ENCODE measurements at regions not wholly inside any gene's neighbourhood (a gene's known extent, or its start where the extent isn't known, plus 50 kb on each side); places are given as distances from the start of the nearest gene placed in this dataset.

DNA sequence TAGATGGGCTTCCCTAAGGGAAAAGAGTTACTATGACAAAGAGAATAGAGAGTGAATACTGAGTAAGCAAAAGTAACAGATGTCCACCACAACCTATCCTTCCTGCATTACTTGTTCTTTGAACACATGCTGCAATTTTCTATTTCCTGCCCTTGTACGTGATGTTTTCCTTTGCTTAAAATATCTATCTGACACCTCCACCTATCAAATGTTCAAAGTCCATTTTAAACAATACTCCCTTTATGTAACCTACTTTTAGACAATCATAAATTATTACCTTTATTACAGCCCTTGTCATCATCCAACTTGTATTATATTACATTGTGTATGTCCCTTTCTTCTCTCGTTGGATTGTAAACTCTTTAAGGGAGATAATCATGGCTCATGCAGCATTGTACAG lies 147.2 kb upstream of the DYRK2 start:
- no peak for DNase-seq (ENCODE audit: low read depth)

- no peak for DNase-seq (ENCODE audit: low read depth)
These were observed 144.5 kb upstream of the DYRK2 start for GRCh38 chr12:67504026-67504425.

DNA sequence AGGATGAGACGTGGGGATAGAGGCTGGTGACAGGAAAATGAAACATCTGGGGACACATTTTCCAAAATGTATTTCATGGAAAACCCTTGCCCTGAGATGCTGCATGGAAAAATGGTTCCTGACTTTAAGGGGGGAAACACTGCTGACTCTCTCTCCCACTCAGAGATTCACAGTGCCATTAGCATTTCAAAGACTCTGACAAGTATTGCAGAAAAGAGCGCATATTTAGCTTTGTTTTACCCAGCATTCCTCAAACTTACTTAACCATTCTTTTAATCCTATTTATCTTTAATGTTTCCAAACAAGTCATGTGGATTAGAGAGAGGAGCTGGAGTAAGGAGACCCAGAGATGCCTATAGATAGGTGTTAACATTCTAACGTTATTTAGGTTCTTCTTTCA lies 141.8 kb upstream of the DYRK2 start:
- no peak for DNase-seq (ENCODE audit: low read depth)

DNA sequence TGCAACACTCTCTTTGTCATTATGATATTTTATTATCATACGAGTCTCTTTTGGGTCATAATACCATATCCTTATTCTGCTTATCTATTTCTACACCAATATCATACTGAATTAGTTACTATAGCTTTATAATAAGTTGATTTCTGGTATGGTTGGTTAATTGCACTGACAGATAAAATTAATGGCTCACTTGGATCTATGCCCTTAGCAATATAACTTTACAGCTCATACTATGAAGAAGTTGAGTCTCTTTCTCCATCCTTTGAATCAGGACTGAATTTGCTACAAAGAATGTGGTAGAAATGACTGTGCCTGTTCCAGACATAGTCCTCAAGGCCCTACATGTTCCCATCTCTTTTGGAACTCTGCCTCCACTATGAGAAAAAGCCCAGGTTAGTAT lies 139.7 kb upstream of the DYRK2 start:
- DNase-seq (ENCODE audit: low read depth) = no peak

- no peak for DNase-seq (ENCODE audit: low read depth)
These were observed 138.7 kb upstream of the DYRK2 start for GRCh38 chr12:67509666-67510386.

GRCh38 chr12:67512061-67512460 lies 136.5 kb upstream of the DYRK2 start:
- no peak for DNase-seq (ENCODE audit: low read depth)

DNA sequence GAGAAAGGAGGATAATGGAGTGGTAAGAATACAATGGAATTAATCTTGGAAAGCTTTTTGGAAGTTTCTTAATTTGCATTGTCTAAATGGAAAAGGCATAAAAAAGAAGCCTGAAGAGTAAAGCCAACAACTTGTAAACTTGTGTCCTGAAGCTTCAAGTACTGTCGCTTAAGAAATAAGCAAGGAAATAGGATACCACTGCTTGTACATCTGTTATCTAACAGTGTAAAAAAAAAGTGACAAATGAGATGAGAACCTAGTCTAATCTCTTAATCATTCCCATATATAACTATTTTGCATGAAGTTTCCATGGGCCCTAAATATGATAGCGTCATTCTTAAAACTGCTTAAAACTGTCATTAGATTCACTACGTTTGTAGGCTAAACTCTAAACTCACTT lies 134.0 kb upstream of the DYRK2 start:
- DNase-seq (ENCODE audit: low read depth) = no peak

DNA sequence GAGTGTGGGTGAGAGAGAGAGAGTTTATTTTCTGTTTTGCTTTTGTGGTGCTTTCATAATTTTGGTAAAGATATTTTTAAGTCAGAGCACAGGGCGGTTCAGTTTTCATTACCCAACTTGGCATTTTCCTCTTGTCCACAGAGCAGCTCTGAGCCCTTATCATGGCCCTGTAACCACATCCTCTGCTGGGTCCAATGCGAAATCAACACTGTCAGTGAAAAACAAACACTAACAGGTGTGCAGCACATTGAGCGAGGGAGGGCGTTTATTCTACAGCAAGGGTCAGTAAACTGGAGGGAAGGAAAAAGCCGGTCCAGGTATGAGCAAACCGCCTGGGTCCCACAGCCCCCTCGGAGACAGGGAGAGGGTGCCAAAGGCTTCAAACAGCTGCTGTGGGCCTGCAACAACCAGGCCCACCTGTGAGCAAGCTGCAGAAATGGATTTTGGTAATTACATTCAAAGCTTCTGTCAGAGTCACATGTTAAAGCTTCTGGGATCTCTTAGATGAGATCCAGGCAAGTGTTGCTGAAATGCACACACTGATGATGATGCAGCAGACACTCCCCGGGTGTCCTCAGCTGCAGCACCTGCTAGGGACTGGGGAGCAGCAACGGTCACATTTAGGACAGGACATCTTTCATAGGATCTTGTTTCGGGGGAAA lies 132.7 kb upstream of the DYRK2 start:
- no peak for DNase-seq (ENCODE audit: low read depth)

DNA sequence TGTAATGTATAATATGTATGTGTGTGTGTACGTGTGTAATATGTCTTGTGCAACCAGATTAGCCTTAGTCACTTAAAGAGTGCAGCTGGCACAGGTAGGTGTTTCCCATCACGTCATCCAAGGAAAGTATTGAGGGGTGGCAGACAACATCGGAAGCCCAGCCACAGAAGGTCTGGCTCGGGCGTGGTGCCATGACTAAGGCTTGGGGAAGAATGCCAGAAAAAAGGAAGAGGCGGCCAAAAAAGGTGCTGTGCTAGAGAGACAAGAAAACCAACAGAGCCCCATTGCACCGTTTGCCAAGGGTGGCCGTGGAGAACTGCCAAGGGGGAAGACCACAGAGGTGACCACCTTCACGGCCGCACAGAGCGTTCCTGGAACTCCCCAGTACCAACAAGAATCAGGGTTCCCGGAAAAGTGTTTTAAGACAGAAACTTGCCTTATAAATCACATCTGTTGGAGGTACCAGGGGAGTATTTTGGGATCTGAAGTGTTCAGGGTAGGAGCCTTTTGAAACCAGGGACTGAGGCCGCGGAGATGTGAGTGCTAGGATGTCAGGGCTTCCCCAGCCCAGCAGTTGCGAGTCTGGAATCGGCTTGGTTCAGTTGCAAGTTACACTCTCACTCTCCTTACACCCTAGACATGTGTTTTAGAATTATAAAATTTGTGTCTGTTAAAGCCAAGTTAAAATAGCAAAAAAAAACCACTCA lies 131.2 kb upstream of the DYRK2 start:
- DNase-seq (ENCODE audit: low read depth) = peak; percentile 3

GRCh38 chr12:67519484-67520433 lies 128.8 kb upstream of the DYRK2 start:
- DNase-seq (ENCODE audit: low read depth) = no peak

DNA sequence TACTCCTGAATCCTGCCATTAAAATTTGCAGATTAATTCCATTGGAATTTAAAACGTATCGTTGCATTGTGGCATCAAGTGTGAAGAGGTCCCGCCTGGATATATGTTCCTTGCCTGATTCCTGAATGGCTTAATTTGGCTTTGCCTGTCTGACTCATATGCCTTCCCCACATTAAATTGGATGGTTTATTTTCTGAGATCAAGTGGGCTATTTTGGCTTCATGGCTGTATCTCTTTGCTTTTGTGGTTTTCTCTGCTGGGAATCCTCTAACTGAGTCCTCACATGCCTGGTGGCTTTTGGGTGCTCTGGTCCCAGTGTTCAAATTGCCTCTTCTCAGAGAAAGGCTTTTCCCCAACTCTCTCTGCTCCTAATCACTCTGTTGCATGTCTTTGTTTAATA lies 127.9 kb upstream of the DYRK2 start:
- no peak for DNase-seq (ENCODE audit: low read depth)

- DNase-seq (ENCODE audit: low read depth) = no peak
These were observed 126.3 kb upstream of the DYRK2 start for GRCh38 chr12:67522222-67522621.

DNA sequence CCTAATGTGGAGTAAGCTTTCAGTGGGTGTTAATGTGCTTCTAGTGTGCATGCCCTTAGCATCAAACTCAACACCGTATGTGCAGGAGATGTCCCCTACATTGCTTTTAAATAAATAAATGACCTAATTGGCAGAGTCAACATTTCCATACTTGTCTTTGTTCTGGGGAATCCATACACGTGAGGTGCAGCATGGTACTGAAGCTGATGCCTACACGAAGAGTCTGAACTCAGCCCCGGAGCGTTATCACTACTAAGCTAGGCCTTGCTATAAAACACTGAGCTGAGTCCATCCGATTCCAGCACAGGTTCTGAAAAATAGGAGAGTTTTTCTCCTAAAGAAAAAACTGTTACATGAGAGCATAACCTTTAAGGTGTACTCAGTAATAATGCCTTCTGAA lies 125.0 kb upstream of the DYRK2 start:
- no peak for DNase-seq (ENCODE audit: low read depth)

DNA sequence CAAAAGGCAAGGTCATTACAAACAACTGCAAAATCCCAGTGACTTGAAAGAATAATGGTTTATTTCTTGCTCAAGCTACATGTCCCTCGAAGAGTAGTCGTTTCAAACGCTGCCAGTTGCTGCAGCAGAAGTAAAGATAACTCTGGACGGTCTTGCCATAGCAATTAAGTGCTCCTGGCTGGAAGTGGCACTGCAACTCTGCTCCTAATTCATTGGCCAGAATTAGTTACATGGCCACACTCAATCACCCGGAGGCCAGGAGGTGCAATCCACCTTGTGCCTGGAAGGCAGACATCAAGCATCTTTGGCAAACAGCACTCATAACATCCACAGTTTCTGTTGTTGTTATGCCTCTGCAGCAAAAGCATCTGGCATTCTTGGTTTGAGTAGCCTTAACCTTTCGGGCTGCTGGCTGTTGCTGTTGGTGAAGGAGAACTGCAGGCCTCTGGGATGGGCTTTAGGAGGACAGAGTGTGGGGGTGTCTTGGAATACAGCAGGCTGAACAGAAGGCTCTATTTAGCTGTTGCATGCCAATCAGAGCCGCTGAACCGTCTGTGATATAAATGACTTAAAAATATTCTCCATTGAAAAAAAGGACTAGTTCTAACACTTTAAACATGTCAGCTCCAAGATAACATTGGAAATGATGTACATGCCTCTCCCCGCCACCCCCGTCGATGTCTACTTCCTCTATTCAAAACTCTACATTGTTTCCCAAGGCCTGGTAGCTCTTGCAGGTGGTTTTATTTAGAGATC lies 123.5 kb upstream of the DYRK2 start:
- no peak for DNase-seq (ENCODE audit: low read depth)

GRCh38 chr12:67525617-67525884 lies 123.0 kb upstream of the DYRK2 start:
- DNase-seq (ENCODE audit: low read depth) = no peak

GRCh38 chr12:67526129-67526528 lies 122.4 kb upstream of the DYRK2 start:
- no peak for DNase-seq (ENCODE audit: low read depth)

DNA sequence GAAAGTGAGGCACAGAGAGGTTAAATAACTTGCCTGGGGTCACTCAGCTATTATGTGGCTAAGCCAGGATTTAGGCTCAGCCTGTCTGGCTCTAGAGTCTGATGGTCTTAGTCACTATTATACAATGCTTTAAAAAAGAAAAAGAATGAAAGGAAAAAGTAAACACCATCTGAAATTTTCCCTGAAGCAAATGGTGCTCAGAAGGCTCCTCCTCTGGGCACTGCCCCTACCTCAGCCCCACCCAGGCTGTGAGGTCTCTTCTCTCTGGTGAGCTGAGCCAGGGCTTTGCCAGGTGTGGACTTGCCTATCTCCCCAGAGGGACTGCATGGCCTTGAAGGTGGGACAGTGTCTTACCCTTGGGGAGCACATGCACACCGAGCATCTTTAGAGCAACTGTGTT lies 117.5 kb upstream of the DYRK2 start:
- no peak for DNase-seq (ENCODE audit: low read depth)

- DNase-seq (ENCODE audit: low read depth) = no peak
These were observed 117.0 kb upstream of the DYRK2 start for GRCh38 chr12:67531501-67531900.

DNA sequence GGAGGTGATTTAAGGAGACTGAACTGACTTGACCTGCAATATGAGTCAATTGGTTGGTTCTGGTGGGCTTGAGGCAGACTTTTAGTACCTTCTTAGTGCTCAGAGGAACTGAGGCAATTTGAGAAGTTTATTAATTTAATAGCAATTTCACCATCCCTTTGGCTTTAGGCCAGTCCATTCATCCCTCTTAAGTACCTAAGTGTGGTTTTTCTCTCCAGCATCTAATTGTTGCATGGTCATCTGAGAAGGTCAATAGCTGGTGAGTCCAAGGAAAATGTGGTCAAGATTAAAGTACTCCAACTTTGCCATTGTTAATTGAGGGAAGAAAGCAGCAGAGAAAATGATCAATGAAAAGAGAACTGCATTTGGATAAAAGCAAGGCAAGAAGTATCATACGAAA lies 115.4 kb upstream of the DYRK2 start:
- no peak for DNase-seq (ENCODE audit: low read depth)

DNA sequence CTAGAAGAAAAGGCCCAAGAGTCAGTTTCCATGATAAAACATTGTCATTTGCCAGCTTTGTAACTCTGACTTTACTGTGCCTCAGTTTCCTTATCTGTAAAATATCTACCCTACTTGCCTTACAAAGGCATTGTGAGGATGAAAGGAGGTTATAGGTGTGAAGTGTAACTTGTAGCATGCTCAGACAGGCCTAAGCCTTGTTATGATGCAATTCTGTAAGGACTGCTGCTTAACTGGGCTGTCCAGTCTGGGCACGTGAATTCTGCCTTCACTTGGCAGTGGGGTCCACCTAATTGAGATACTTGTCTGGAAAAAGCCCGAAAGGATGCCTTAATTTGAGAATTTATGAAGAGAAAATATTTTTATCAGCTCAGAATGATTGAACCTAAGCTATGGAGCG lies 114.5 kb upstream of the DYRK2 start:
- no peak for DNase-seq (ENCODE audit: low read depth)

DNA sequence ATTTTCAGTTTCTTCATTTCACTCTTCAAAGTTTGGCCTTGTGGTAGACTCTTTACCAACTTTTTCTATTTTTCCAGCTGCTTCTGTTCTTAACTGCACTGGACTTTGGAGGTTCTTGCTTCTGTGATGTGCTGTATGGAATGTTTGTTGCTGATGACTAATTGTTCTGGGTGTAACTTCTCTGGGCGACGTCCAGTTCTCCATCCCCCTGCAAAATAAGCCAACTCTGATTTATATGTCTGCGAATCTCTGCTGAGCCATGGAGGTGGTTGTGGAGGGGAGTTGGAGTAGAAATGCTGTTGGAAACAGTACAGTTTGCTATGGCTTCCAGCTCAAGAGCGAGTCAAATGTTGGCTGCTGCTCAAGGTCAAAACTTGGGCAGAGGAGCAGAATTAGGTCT lies 113.9 kb upstream of the DYRK2 start:
- no peak for DNase-seq (ENCODE audit: low read depth)

GRCh38 chr12:67535176-67535575 lies 113.4 kb upstream of the DYRK2 start:
- DNase-seq (ENCODE audit: low read depth) = no peak
